OCI-LY1 (cell line): ENCODE measurements at regions not wholly inside any gene's neighbourhood (a gene's known extent, or its start where the extent isn't known, plus 50 kb on each side); places are given as distances from the start of the nearest gene placed in this dataset.

Source experiments
- H2AFZ ChIP-seq: fragments of 200-600 bp; sonication (generic), shearing (Covaris generic); 2 replicates; pipeline ENCODE4 v1.6.0; 2014; ENCODE audit warnings: antibody characterized with exemption, mild to moderate bottlenecking, low read length
- H3F3A ChIP-seq: fragments of 200-600 bp; sonication (generic), shearing (Covaris generic); 2 replicates; pipeline ENCODE4 v1.6.0; 2014; ENCODE audit warnings: mild to moderate bottlenecking, antibody characterized with exemption, low read length, moderate library complexity; ENCODE audit not compliant: insufficient read depth
- H3K27ac ChIP-seq: fragments of 200-600 bp; sonication (generic); 2 replicates; pipeline ENCODE4 v1.5.1; 2014; ENCODE audit warnings: low read length, mixed run types, mild to moderate bottlenecking, low read depth; ENCODE audit not compliant: poor library complexity, severe bottlenecking
- H3K27me3 ChIP-seq: fragments of 200-600 bp; sonication (generic); 2 replicates; pipeline ENCODE4 v1.6.0; 2014; ENCODE audit warnings: antibody characterized with exemption, mild to moderate bottlenecking, low read length, moderate library complexity; ENCODE audit not compliant: insufficient read depth
- H3K36me3 ChIP-seq: fragments of 200-600 bp; sonication (generic); 2 replicates; pipeline ENCODE4 v1.6.1; 2014; ENCODE audit warnings: mild to moderate bottlenecking, antibody characterized with exemption, low read length, moderate library complexity, mixed read lengths; ENCODE audit not compliant: insufficient read depth
- H3K4me1 ChIP-seq: fragments of 200-600 bp; sonication (generic); 2 replicates; pipeline ENCODE4 v1.5.1; 2014; ENCODE audit warnings: mild to moderate bottlenecking, low read length, moderate library complexity; ENCODE audit not compliant: insufficient read depth, severe bottlenecking
- H3K4me2 ChIP-seq: fragments of 200-600 bp; sonication (generic), shearing (Covaris generic); 2 replicates; pipeline ENCODE4 v1.6.1; 2014; ENCODE audit warnings: low read length
- H3K4me3 ChIP-seq: fragments of 200-600 bp; sonication (generic); 2 replicates; pipeline ENCODE4 v1.5.1; 2014; ENCODE audit warnings: low read length, low read depth, mild to moderate bottlenecking, mixed read lengths; ENCODE audit not compliant: poor library complexity, severe bottlenecking
- H3K79me2 ChIP-seq: fragments of 200-600 bp; shearing (Covaris generic); 2 replicates; pipeline ENCODE4 v1.6.1; 2016; ENCODE audit warnings: mixed run types, low read length, mixed read lengths; ENCODE audit not compliant: insufficient read depth
- H3K9ac ChIP-seq: fragments of 200-600 bp; sonication (generic), shearing (Covaris generic); 2 replicates; pipeline ENCODE4 v1.6.1; 2014; ENCODE audit warnings: mild to moderate bottlenecking, low read length, mixed read lengths
- H3K9me2 ChIP-seq: fragments of 200-600 bp; sonication (generic), shearing (Covaris generic); 2 replicates; pipeline ENCODE4 v1.6.1; 2014; ENCODE audit warnings: low read depth, mild to moderate bottlenecking, low read length, mixed read lengths
- H3K9me3 ChIP-seq: fragments of 200-600 bp; shearing (Covaris generic); 2 replicates; pipeline ENCODE4 v1.6.1; 2014; ENCODE audit warnings: low read length, mixed read lengths
- H4K20me1 ChIP-seq: fragments of 200-600 bp; sonication (generic), shearing (Covaris generic); 2 replicates; pipeline ENCODE4 v1.6.0; 2016; ENCODE audit warnings: mild to moderate bottlenecking, low read length; ENCODE audit not compliant: insufficient read depth
- CTCF ChIP-seq: fragments of 200-600 bp; sonication (generic), shearing (Covaris generic); IDR thresholded peaks from 2 replicates; pipeline ENCODE4 v1.5.1; 2017; ENCODE audit warnings: mild to moderate bottlenecking, antibody characterized with exemption, low read length, moderate library complexity, mixed read lengths
- EZH2 ChIP-seq: fragments of 200-600 bp; sonication (generic), shearing (Covaris generic); IDR thresholded peaks from 2 replicates; pipeline ENCODE4 v1.8.0; 2017; ENCODE audit warnings: borderline replicate concordance, mixed run types, mild to moderate bottlenecking, antibody characterized with exemption, low read length, moderate library complexity, mixed read lengths

- H3K27me3 ChIP-seq: no peaks in the 10 kb centered on the region; the same call in 1 of the 2 replicates
- TF ChIP-seq EZH2: no peak
- no peak for TF ChIP-seq CTCF
Observed at GRCh38 chr19:13691569-13692435, 72.5 kb upstream of the MRI1 start.

GRCh38 chr19:13689085-13689484 is 75.2 kb upstream of the MRI1 start:
- no peak overlapping the region for H3K4me2 ChIP-seq
- H3K9me3 ChIP-seq: no peaks in the 10 kb centered on the region
- no peaks in the 10 kb centered on the region for H3F3A ChIP-seq
- no peaks in the 10 kb centered on the region for H3K9me2 ChIP-seq
- H3K4me3 ChIP-seq: no peak overlapping the region
- no peaks in the 10 kb centered on the region for H3K4me1 ChIP-seq
- H3K9ac ChIP-seq: no peak overlapping the region
- no peak overlapping the region for H2AFZ ChIP-seq
- no peaks in the 10 kb centered on the region for H4K20me1 ChIP-seq
- TF ChIP-seq EZH2 (no peak), CTCF (no peak)
- no peaks in the 10 kb centered on the region for H3K36me3 ChIP-seq
- H3K27ac ChIP-seq: no peak overlapping the region
- H3K27me3 ChIP-seq: no peaks in the 10 kb centered on the region
- no peaks in the 10 kb centered on the region for H3K79me2 ChIP-seq

More at GRCh38 chr19:13691569-13692435, 72.5 kb upstream of the MRI1 start:
- Histone ChIP-seq H3K9me3 (no peaks in the 10 kb centered on the region), H3K9ac (no peak overlapping the region), H3K4me1 (no peaks in the 10 kb centered on the region), H3K4me3 (no peak overlapping the region), H4K20me1 (no peaks in the 10 kb centered on the region), H3K79me2 (no peaks in the 10 kb centered on the region), H3K4me2 (no peak overlapping the region), H2AFZ (no peak overlapping the region), H3F3A (no peaks in the 10 kb centered on the region), H3K9me2 (no peaks in the 10 kb centered on the region), H3K36me3 (no peaks in the 10 kb centered on the region; the same call in 1 of the 2 replicates), H3K27ac (no peak overlapping the region)

- no peaks in the 10 kb centered on the region for H3K79me2 ChIP-seq
- H3K27me3 ChIP-seq: no peaks in the 10 kb centered on the region
- H3K9me2 ChIP-seq: no peaks in the 10 kb centered on the region
- TF ChIP-seq EZH2: no peak
- TF ChIP-seq CTCF: no peak
- H3K4me3 ChIP-seq: no peak overlapping the region
- H3K9me3 ChIP-seq: no peaks in the 10 kb centered on the region
- H2AFZ ChIP-seq: no peak overlapping the region
- no peaks in the 10 kb centered on the region for H3F3A ChIP-seq
- H3K9ac ChIP-seq: no peak overlapping the region
- no peak overlapping the region for H3K4me2 ChIP-seq
- H4K20me1 ChIP-seq: no peaks in the 10 kb centered on the region
- no peaks in the 10 kb centered on the region for H3K4me1 ChIP-seq
- H3K36me3 ChIP-seq: no peaks in the 10 kb centered on the region
- no peak overlapping the region for H3K27ac ChIP-seq
Observed at GRCh38 chr19:13684021-13684420, 80.3 kb upstream of the MRI1 start.
